Superior temporal gyrus (tissue), 1 donor: ENCODE measurements at regions not wholly inside any gene's neighbourhood (a gene's known extent, or its start where the extent isn't known, plus 50 kb on each side); places are given as distances from the start of the nearest gene placed in this dataset.
"Not testable (repeated sequence)": the region's sequence is repeated elsewhere in the genome, so short reads cannot be mapped to it uniquely, and the experiment has no call there.

Experiments
- DNase-seq: peaks from one replicate; pipeline ENCODE4 v3.0.0-alpha.2; 2016; ENCODE audit errors: extremely low spot score

DNA sequence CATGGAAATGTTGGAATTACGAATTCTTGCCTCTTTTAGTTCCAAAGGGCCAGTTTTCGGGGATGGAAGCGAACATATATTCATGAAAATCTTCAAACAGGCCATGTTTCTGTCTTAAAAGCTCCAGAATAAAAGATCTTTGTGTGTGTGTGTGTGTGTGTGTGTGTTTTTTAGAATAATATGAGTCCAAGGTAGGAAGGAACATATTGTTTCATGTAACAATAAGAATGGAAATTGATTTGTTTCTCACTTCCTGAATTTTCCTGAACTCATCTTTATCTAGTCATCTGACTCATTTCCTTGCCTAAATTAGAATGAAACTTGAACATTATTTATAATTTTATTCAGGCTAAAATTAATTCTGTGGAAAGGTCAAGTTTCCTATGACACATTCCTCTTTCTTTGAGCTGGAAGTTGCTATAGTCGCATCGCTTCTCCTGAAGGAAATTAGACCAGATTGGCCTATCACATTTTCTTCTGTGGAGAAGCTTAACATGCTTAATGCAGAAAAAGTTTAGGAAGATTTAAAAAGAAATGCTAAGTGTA, 805.1 kb upstream of the ADAMTS5 start:
- DNase-seq, result no peak

DNA sequence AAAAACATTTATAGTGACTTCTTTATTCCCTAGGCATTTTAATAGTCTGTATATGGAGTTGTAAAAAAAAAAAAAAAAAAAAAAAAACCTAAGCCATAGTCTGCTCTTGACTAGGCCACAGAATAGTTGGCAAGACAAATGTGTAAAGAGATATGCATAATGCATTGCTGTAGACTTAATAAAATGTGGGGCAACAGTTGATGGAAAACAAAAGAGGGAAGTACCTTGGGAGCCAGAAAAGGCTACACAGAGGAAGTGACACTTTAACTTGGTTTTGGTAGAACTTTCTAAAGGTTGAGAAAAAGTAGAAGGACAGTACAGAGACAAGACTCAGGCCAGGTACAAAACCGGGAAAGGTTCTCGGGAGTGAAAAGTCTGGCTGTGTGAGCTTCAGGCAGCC, 802.9 kb upstream of the ADAMTS5 start:
- no peak for DNase-seq

DNA sequence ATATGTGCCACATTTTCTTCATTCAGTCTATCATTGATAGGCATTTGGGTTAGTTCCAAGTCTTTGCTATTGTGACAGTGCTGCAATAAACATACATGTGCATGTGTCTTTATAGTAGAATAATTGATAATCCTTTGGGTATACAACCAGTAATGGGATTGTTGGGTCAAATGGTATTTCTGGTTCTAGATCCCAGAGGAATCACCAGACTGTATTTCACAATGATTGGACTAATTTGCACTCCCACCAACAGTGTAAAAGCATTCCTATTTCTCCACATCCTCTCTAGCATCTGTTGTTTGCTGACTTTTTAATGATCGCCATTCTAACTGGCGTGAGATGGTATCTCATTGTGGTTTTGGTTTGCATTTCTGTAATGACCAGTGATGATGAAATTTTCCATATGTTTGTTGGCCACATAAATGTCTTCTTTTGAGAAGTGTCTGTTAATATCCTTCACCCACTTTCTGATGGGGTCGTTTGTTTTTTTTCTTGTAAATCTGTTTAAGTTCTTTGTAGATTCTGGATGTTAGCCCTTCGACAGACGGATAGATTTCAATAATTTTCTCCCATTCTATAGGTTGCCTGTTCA, 801.3 kb upstream of the ADAMTS5 start:
- not testable (repeated sequence) for DNase-seq

DNA sequence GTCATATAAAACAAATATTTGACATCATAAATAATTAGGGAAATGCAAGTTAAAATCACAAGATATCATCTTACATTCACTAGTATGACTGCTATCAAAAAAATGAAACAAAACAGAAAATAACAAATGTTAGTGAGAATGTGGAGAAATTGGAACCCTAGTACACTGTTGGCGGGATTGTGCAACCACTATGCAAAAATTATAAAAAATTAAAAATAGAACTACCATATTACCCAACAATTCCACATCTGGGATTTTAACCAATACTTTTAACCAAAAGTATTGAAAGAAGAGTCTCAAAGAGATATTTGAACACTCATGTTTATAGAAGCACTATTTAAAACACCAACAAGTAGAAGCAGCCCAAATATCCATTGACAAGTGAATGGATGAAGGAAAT, 797.2 kb upstream of the ADAMTS5 start:
- DNase-seq, result no peak

DNA sequence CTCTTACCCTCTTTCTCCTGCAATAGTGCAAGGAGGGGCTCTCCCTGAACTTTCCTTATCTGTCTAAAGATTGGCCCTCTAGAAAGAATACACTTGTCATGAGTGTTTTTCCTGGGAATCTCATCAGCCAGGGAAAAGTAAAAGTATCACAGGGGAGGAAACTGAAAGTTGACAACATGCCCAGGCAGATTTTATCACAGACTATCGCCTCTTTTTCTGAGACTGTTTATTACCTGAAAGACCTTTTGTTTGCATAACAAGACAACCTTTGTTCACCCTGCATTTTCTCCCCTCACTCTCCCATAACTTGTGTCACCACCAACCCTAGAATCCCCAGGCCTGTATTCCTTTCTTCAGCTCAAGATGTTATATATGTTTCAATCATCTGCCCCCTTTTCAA, 794.7 kb upstream of the ADAMTS5 start:
- DNase-seq, result no peak

DNA sequence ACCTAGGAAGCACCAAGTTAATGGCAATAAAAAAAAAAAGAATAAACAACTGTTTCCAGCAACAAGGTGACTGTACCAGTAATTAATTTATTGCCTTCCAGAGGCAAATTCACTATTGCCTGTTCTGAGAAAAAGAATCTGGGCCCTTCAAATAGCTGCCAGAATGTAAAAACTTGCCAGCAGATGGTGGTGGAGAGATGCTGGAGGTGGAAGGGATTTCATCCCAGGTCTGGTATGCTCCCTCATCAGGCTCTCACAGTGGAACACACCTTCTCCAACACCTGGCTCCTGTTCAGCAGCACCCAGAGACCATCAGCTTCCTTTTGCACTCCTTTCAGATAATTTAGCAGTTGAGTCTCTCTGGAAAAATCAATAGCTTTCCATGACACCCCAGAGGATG, 792.9 kb upstream of the ADAMTS5 start:
- no peak for DNase-seq

DNA sequence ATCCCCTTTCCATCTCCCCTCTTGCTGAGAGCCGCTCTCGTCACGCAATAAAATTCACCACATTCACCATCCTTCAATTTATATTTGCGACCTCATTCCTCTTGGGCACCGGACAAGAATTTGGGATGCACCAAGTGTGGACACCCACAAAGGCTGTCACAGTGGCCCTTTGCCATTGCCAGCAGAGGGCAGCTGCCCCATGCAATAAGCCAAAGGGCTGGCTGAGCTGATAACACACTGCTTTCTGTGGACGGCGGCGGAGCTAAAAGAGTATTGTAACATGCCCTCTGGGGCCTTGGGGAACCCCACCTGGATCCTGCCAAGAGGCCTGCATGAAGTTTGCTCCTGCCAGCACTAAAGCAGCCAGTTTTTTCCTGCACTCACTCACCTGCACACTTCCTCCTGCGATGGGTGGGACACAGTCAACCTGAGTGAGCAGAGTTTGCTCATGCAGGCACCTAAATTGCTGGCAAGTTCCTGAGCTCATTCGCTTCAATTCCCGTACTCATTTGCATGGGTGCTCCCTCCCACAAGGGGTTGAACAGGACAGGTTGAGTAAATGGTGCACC, 792.3 kb upstream of the ADAMTS5 start:
- DNase-seq, result no peak

DNA sequence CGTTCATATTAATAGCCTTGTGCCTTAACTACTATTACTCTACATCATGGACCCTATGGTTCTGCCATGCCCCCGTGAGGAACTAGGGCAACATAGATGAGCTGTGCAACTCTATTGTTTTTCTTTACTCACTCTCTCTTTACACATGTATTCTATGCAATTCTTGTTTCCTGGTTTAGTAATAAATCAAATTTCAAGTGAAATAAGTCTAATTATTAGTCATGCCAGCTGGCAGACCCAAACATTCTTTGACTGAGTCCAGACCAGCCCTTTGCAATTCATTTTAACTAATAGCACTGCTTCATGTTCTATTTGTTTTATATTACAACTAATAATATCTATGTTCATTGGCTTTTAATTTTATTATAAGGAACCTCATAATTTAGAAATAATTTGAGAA, 789.3 kb upstream of the ADAMTS5 start:
- DNase-seq, result no peak

DNA sequence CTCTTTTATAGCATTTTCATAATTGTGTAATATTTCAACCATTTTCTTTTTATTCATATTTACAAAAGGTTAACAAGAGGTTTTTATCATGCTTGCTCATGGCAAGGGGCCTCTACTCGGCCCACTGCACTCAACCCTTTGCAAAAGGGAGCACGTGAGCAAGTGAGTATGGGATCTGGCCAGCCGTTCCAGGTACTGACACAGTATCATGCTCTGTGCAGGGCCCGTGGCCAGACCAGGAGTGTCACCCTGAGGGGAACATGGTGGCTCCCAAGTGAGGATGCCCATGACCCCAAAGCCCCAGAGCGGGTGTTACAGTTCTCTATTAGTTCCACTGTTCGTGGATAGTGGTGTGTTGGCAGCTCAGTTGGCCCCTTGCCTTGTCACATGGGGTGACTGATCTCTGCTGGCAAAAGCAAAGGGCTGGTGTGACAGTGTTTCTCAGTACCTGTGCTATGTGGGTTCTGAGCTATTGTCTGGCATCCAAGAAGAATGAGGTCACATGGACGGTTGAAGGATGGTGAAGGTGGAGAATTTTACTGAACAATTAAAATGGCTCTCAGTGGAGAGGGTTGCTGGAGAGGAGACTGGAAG, 777.2 kb upstream of the ADAMTS5 start:
- DNase-seq, result no peak

DNA sequence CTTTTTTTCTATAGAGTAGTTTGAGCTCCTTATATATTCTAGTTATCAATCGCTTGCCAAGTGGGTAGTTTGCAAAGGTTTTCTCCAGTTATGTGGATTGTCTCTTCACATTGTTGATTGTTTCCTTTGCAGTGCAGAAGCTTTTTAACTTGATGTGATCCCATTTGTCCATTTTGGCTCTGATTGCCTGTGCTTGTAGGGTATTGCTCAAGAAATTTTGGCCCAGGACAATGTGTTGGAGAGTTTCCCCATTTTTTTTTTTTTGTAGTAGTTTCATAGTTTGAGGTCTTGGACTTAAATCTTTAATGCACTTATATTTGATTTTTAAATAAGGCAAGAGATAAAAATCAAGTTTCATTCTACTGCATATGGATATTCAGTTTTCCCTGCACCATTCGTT, 774.8 kb upstream of the ADAMTS5 start:
- DNase-seq, result no peak

DNA sequence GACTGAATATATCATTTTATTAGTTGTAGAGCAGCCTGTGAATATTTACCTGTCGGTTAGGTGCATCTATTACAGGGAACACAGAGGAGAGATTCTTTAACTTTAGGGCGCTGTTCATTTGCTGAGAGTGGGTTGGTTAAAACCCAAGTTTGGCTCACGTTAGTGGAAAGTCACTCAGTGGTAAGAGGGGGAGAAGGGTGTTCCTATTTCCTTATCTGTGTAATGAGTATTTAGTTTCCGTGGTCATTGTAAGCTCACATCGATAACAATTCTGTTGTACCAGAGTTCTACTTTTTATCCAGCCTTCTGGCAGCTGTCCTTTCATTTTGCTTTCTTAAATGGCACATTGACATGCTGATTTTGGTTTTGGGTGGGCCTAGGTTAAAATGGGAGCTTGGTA, 773.2 kb upstream of the ADAMTS5 start:
- no peak for DNase-seq

DNA sequence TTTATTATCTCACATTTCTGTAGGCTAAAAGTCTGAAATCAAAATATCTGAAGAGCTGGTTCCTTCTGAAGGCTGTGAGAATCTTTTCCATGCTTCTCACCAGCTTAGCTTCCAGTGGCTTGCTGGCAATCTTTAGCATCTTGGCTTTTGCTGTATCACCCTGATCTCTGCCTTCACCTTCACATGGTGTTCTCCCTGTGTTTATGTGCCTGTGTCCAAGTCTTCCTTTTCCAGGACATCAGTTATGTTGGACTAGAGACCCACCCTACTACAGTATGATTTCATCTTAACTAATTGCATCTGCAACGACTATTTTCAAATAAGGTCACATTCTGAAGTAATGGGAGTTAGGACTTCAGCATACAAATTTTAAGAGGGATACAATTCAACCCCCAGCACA, 772.3 kb upstream of the ADAMTS5 start:
- DNase-seq, result no peak

DNA sequence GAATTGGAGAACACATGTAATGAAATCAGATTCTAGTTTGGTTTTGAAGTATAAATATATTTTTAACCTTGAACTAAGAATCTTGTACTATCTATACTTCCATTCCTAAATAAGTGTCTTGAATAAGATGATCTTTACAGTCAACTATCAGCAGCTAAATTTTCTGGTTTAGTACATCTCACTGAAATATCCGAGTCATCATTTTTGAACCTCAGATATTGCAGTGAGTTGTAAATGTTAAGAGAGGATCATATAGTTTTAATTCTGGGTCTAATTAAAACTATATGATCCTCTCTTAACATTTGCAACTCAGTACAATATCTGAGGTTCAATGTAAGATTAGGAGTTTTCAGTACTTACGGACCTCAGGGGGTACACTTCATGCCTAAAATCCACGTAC, 768.8 kb upstream of the ADAMTS5 start:
- DNase-seq, result no peak

DNA sequence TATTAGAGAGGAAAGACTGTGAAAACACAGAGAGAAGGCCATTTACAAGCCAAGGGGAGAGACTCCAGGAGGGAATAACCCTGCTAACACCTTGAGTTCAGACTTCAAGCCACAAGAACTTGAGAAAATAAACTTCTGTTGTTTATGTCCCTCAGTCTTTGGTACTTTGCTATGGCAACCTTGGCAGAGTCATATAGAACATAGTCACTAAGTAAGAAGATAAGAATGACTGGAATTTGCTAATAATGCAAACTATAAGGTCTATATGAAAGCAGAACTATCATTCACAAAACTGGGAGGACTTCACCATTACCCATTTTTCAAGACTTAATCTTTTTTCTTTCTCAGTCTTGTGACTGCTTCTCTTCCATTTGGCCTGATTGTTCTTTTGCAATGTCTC, 767.3 kb upstream of the ADAMTS5 start:
- DNase-seq, result no peak

DNA sequence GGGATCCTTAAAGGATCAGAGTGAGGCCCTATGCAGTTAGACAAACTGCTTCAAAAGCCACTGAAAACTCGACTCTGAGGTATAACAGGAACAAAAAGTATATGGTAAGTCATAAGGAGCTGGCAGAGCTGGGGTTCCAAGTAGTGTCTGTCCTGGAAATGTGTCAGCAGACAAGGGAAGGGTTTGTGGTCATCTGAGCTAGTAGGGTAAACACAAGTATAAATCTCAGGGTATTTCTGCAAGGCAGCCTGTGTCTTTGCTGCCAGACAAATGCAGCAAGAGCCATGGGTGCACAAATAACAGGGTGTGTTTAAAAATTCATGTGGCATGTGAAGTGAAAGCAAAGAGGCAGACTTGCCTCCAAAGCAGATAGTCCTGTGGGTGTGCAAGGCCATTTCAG, 759.0 kb upstream of the ADAMTS5 start:
- no peak for DNase-seq

DNA sequence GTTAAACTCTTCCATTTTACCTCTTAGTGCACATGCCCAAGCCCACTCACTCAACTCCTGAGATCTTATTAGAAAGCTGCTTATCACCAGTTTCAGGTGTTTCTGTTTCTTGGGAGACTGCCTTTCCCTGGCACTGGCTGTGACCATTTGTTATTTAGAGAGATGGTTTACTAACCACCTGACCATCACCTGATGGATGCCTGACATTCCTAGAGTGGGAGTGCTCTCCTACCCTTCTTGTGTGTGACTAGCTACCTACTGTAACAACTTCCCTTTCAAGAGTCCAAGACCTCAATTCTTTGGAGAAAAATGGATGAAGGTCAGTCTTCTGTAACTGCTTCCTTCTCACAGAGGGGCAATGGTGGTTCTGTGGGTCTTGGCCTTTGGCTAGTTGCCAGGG, 755.2 kb upstream of the ADAMTS5 start:
- DNase-seq, result no peak

DNA sequence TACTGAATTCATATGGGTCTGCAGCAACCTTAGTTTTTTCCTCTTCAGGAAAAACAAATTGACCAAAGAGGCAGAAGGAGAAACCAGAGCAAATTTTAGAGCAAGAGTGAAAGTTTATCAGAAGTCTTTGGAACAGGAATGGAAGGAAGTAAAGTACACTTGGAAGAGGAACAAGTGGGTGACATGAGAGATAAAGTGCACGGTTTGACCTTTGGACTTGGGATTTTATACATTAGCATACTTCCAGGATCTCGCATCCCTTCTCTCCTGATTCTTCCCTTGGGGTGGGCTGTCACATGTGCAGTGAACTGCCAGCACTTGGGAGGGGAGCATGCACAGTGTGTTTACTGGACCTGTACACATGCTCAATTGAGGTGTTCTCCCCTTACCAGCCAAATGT, 754.8 kb upstream of the ADAMTS5 start:
- DNase-seq, result no peak

DNA sequence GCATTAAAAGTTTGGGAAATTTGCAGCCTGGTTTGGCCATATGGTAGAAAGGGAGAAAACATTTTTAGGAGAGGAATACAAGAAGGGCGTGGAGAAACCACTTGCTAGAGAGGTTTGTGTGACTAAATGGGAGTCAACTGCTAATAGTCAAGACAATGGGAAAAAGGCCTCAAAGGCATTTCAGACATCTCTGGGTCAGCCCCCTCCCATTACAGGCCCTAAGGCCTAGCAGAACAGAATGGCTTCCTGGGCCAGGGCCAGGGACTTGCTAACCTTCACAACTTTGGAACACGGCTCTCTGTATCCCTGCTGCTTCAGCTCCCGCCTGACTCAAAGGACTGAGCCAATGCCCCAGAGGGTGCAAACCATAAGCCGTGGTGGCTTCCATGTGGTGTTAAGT, 752.3 kb upstream of the ADAMTS5 start:
- DNase-seq, result no peak

DNA sequence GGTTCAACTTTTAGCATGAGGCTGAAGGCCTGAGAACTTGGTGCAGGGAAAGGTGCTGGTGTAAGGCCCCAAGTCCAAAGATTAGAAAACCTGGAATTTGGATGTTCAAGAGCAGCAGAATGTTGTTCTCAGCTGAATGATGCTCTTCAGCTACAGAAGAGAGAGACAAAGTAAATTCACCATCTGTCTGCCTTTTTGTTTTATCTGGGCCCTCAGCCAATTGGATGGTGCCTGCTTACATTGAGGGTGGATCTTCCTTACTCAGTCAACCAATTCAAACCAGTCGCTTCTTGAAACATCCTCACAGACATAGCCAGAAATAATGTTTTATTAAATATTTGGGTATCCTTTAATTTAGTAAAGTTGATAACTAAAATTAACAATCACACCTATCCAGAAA, 748.2 kb upstream of the ADAMTS5 start:
- peak; percentile 33 for DNase-seq

DNA sequence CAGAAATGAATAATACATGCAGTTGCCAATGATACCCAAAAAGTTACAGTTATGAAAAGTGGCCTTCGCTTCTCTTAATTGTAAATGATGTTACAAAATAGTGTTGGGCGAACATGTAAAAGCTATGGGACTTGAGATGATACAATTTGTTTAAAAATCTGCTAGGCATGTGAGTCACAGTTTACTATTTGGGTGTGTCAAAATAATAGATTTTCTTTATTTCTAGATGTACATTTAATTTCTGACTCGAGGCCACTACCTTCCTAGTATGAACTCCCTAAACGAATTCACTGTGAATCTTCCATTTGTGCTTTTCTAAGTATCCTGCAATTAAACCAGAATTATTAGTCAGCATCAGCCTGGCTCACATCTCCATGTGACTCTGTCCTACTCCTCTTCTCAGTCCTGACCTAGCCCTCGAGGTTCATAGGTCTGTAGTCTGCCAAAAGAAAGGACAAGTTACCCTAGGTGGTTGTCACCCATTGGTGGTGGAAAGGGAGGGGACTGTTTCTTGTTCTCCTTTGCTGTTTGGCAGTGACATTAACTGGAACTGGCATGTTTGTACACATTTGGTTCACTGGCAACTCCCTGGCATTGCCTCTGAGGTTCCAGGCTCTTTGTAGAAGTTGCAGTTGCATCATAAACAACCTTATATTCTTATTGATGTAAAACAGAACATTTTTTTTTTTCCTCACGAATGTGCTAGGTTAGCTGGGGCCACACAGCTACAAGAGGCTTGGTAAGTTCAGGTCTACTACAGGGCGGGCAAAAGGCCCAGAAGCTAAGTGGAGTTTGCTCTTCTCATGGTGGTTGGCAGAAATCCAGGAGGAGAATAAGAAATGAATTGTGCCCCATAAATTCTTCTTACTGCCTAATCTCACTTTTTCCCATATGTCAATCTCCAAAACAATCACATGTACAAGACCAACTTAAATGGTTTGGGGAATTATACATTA, 746.5 kb upstream of the ADAMTS5 start:
- DNase-seq, result no peak

DNA sequence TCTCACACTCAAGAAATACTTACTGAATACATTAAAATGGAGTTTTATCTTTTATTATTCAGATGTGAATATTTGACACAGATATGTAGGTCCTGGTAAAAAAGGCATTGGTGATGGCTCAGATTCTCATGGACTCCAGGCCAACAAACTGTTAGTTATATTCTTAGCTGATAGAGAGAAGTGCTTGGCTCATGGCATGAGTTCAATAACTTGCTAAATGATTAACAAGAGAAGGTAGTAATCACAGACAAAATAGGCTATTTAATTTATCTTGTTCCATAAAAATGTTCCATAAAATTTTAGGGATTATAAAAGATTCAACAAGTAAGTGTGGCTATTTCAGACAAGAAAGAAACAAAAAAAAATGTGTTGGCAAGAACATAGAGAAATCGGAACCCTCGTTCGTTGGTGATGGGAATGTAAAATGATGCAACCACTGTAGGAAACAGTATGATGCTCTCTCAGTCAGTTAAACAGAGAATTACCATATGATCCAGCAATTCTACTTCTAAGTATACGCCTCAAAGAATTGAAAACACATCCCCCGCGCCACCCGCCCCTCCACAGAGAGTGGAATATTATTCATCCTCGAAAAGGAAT, 737.8 kb upstream of the ADAMTS5 start:
- DNase-seq, result no peak

DNA sequence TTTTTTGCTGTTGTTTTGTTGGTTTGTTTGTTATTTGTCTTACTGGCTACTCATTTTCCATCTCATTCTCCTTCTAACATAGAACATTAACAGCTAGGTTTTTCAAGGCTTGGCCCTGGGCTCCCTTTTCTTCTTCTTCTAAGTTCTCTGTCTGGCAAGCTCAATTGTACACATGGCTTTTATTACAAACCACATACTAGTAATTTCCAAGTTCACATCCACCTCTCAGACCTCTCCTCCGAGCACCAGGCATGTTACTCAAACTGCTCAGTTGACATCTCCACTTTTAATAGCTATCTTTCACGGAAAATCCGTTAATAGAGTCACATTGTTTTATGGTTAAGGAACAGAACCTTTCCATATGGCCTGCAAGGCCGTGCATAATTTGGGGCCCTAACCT, 736.9 kb upstream of the ADAMTS5 start:
- DNase-seq, result no peak
